ENCODE measurements at regions not wholly inside any gene's neighbourhood (a gene's known extent, or its start where the extent isn't known, plus 50 kb on each side); places are given as distances from the start of the nearest gene placed in this dataset.

- no peak for TF ChIP-seq CTCF (IDR thresholded peaks at IDR 0.05)
- no peak for TF ChIP-seq POLR2AphosphoS5 (IDR thresholded peaks at IDR 0.05; ENCODE audit: low read depth, low read length)
- no peak for TF ChIP-seq REST (IDR thresholded peaks at IDR 0.05; ENCODE audit: insufficient read depth in 1 of 2, low read depth in 2 of 2, low read length in 1 of 2)
- no peak for TF ChIP-seq SIN3A (IDR thresholded peaks at IDR 0.05; ENCODE audit: borderline replicate concordance, insufficient read depth, low read depth, low read length)
These were observed 86.0 kb upstream of the OTX2 start for GRCh38 chr14:56896231-56896630.
